HL-60 (cell line): ENCODE measurements at regions not wholly inside any gene's neighbourhood (a gene's known extent, or its start where the extent isn't known, plus 50 kb on each side); places are given as distances from the start of the nearest gene placed in this dataset.

Experiments used
- POLR2AphosphoS5 ChIP-seq: IDR thresholded peaks from 2 replicates; pipeline ENCODE4 v1.6.1; 2012; ENCODE audit warnings: low read depth
- TF ChIP-seq, protein P1 (sequence below): IDR thresholded peaks from one replicate; pipeline ENCODE4 v1.5.1; 2011; ENCODE audit warnings: low read length, control low read depth, inconsistent platforms; ENCODE audit not compliant: insufficient read depth

- TF ChIP-seq, protein P1, sequence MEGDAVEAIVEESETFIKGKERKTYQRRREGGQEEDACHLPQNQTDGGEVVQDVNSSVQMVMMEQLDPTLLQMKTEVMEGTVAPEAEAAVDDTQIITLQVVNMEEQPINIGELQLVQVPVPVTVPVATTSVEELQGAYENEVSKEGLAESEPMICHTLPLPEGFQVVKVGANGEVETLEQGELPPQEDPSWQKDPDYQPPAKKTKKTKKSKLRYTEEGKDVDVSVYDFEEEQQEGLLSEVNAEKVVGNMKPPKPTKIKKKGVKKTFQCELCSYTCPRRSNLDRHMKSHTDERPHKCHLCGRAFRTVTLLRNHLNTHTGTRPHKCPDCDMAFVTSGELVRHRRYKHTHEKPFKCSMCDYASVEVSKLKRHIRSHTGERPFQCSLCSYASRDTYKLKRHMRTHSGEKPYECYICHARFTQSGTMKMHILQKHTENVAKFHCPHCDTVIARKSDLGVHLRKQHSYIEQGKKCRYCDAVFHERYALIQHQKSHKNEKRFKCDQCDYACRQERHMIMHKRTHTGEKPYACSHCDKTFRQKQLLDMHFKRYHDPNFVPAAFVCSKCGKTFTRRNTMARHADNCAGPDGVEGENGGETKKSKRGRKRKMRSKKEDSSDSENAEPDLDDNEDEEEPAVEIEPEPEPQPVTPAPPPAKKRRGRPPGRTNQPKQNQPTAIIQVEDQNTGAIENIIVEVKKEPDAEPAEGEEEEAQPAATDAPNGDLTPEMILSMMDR, result no peak
- no peak for TF ChIP-seq POLR2AphosphoS5
Measured at GRCh38 chr13:86877441-86877840, 793.7 kb upstream of the SLITRK5 start.
